Natural killer cell (primary cell): ENCODE measurements at regions not wholly inside any gene's neighbourhood (a gene's known extent, or its start where the extent isn't known, plus 50 kb on each side); places are given as distances from the start of the nearest gene placed in this dataset.
A peak's percentile ranks its signal among the peaks of the same experiment; 100 is the strongest.

Source experiments
- ATAC-seq, 3 donors: fragments of 150-1000 bp in 2 of 3; fragments of 200-7000 bp in 1 of 3; cut with Tn5 transposase; 1 replicate in 1 of 3; 2 replicates in 2 of 3; pipeline ENCODE4 v1.10.0; 2021; ENCODE audit warnings: mild to moderate bottlenecking in 2 of 3, moderate library complexity in 2 of 3
- DNase-seq, 2 donors: peaks; one replicate each; pipeline versions ENCODE4 v3.0.0 to v3.0.0-alpha.2; 2013 to 2021; ENCODE audit warnings: mixed read lengths in 1 of 2
- H3K27ac ChIP-seq: one replicate; pipeline ENCODE4 v1.5.1; 2013; ENCODE audit warnings: mild to moderate bottlenecking, low read length
- H3K27me3 ChIP-seq: one replicate; pipeline ENCODE4 v1.6.1; 2013; ENCODE audit warnings: low read length; ENCODE audit not compliant: control insufficient read depth, insufficient read depth
- H3K36me3 ChIP-seq: one replicate; pipeline ENCODE4 v1.6.1; 2013; ENCODE audit warnings: low read length; ENCODE audit not compliant: control insufficient read depth, insufficient read depth
- H3K4me1 ChIP-seq: one replicate; pipeline ENCODE4 v1.6.1; 2013; ENCODE audit warnings: low read length; ENCODE audit not compliant: control insufficient read depth, insufficient read depth
- H3K4me3 ChIP-seq: one replicate; pipeline ENCODE4 v1.5.1; 2013; ENCODE audit warnings: low read length
- H3K9me3 ChIP-seq: one replicate; pipeline ENCODE4 v1.6.1; 2013; ENCODE audit warnings: low read length; ENCODE audit not compliant: control insufficient read depth, insufficient read depth
- H3K27ac Mint-ChIP-seq, 2 donors: one replicate each; pipeline ENCODE4 v1.8.0; 2022; ENCODE audit warnings: mild to moderate bottlenecking in 2 of 2, mixed read lengths in 2 of 2, moderate library complexity in 1 of 2
- H3K27me3 Mint-ChIP-seq, 2 donors: one replicate each; pipeline ENCODE4 v1.8.0; 2022; ENCODE audit warnings: low read depth in 2 of 2, mixed read lengths in 2 of 2
- H3K36me3 Mint-ChIP-seq: one replicate; pipeline ENCODE4 v1.8.0; 2022; ENCODE audit warnings: mixed read lengths
- H3K4me1 Mint-ChIP-seq, 2 donors: one replicate each; pipeline ENCODE4 v1.8.0; 2022; ENCODE audit warnings: mixed read lengths in 2 of 2
- H3K4me3 Mint-ChIP-seq: one replicate; pipeline ENCODE4 v1.8.0; 2022; ENCODE audit warnings: mild to moderate bottlenecking, moderate library complexity, mixed read lengths
- H3K9me3 Mint-ChIP-seq, 2 donors: one replicate each; pipeline ENCODE4 v1.8.0; 2022; ENCODE audit warnings: mixed read lengths in 2 of 2
- WGBS: methylation state at CpG from one replicate; pipeline ENCODE4 v1.1.7; 2013; ENCODE audit warnings: missing lambda C conversion rate; ENCODE audit not compliant: insufficient coverage; 5-methylcytosine and 5-hydroxymethylcytosine counted together
- intact Hi-C: fragments of 100-400 bp; cut with micrococcal nuclease; formaldehyde crosslinking; loops from one replicate; pipeline ENCODE4 v1.14.2; 2022
- TF ChIP-seq, protein P1 (sequence below): fragments of 200-600 bp; IDR thresholded peaks from one replicate; pipeline ENCODE4 v1.8.0; 2022; ENCODE audit warnings: antibody characterized with exemption

- H3K9me3 ChIP-seq, result no peaks in the 10 kb centered on the region
- peaks cover 11% of the 10 kb centered on the region for H3K27me3 ChIP-seq
- Mint-ChIP-seq H3K36me3 (no peaks in the 10 kb centered on the region), H3K4me1 (peaks cover 0 to 7% of the 10 kb centered on the region in 2 donors), H3K27ac (no peak overlapping the region), H3K27me3 (peaks cover 58 to 68% of the 10 kb centered on the region in 2 donors), H3K9me3 (no peaks in the 10 kb centered on the region), H3K4me3 (no peak overlapping the region)
- DNase-seq (no peak), ATAC-seq (no peak)
- H3K36me3 ChIP-seq, result no peaks in the 10 kb centered on the region
- H3K4me1 ChIP-seq, result peaks cover 3% of the 10 kb centered on the region
- H3K27ac ChIP-seq, result no peak overlapping the region
- no peak overlapping the region for H3K4me3 ChIP-seq
- TF ChIP-seq, protein P1, sequence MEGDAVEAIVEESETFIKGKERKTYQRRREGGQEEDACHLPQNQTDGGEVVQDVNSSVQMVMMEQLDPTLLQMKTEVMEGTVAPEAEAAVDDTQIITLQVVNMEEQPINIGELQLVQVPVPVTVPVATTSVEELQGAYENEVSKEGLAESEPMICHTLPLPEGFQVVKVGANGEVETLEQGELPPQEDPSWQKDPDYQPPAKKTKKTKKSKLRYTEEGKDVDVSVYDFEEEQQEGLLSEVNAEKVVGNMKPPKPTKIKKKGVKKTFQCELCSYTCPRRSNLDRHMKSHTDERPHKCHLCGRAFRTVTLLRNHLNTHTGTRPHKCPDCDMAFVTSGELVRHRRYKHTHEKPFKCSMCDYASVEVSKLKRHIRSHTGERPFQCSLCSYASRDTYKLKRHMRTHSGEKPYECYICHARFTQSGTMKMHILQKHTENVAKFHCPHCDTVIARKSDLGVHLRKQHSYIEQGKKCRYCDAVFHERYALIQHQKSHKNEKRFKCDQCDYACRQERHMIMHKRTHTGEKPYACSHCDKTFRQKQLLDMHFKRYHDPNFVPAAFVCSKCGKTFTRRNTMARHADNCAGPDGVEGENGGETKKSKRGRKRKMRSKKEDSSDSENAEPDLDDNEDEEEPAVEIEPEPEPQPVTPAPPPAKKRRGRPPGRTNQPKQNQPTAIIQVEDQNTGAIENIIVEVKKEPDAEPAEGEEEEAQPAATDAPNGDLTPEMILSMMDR, result no peak
- intact Hi-C loops, result loop anchor here (10.0 kb wide), 1 partner anchor 932 kb away; the partner anchor contains the start of gene CHST13
- 4% methylated on average over 22 of the region's 27 CpGs for WGBS
Measured at GRCh38 chr3:127457094-127457475, 133.4 kb downstream of the TPRA1 start.

DNA sequence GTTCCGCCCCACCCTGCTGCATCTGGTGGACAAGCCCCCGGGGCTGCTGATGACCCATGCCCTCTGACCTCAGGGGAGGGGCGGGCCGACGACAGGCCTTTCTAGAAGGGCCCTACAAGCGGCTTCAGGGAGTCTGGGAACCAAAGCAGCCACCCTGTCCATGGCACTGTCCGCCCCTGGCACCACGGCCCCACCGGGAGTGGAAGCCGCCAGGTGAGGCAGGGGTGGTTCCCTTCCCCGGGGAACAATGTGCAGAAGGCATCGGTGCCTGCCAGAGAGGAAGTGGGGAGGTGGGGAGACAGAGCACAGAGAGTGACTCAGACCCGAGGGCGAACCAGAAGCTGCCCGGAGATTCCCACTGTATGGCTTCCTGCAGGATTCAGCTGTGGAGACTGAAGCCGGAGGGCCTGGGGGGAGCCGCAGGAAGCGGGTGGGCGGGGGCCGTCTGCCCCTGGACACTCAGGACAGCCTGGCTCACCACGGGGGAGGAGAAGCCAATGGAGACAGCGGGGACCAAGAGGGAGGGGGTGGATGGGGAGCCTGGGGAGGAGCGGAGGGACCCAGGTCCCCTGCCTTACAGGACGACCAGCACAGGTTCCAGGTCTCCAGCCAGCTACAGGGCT is 134.0 kb downstream of the TPRA1 start:
- TF ChIP-seq, protein P1, result no peak
- Histone ChIP-seq H3K4me3 (no peak overlapping the region), H3K36me3 (no peaks in the 10 kb centered on the region), H3K9me3 (no peaks in the 10 kb centered on the region), H3K27me3 (peaks cover 11% of the 10 kb centered on the region), H3K27ac (no peak overlapping the region), H3K4me1 (peaks cover 3% of the 10 kb centered on the region)
- Mint-ChIP-seq H3K4me1 (peaks cover 0 to 7% of the 10 kb centered on the region in 2 donors), H3K27ac (no peak overlapping the region), H3K36me3 (no peaks in the 10 kb centered on the region), H3K27me3 (peaks cover 59 to 73% of the 10 kb centered on the region in 2 donors), H3K4me3 (no peak overlapping the region), H3K9me3 (no peaks in the 10 kb centered on the region)
- DNase-seq (no peak), ATAC-seq (no peak)
- intact Hi-C loops, result loop anchor here (10.0 kb wide), 1 partner anchor 932 kb away; the partner anchor contains the start of gene CHST13
- 7% methylated on average over 24 of the region's 24 CpGs for WGBS

DNA sequence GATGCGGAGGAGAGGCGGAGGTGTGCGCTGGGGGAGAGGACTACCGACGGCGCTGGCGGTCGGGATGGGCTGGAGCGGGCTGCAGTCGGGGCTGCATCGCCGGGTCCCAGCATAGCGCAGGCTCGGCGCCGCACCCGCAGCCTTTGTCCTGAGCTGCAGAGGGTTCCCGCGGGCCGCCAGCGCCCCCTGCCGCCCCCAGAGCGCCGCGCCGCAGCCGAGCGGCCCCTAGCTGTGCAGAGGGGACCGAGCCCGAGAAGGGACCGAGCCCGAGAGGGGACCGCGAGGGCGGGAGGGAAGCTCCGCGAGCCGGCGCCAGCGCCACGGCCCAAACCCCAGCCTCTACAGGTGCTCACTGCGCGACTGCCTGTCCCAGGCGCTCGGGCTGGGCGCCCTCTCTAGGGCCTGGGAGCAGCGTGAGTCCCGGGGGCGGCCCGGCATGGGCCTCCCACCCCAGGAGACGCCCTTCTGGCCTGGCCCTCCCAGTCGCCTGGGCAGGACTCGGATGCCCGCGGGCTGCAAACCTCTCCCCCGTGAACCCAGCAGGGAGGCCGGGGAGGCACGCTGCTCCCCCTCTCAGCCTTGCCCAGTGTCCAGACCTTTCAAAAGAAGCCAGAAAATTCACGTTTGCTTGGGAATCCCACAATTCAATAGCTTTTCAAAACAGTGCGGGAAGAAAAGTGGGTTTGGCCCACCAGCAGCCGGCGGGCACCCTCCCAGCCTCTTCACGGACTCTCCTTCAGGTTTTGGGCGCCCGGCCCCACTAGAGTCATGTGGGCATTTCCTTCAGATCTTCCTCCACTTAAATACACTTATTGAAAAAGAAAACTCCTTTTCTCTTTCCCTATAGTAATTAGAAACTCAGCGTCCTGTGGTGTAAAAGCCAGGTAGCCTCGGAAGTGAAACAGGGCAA is 134.7 kb downstream of the TPRA1 start:
- no peaks in the 10 kb centered on the region for H3K9me3 Mint-ChIP-seq
- H3K9me3 ChIP-seq, result no peaks in the 10 kb centered on the region
- H3K27me3 ChIP-seq, result peaks cover 11% of the 10 kb centered on the region
- TF ChIP-seq, protein P1, result peak; percentile 53
- no peak overlapping the region for H3K4me3 Mint-ChIP-seq
- DNase-seq, result peak in 1 of 2 donors; percentile 50
- H3K4me3 ChIP-seq, result no peak overlapping the region
- no peak overlapping the region for H3K27ac ChIP-seq
- 2% methylated on average over 67 of the region's 67 CpGs for WGBS
- H3K4me1 ChIP-seq, result peaks cover 3% of the 10 kb centered on the region
- H3K4me1 Mint-ChIP-seq, result peaks cover 0 to 7% of the 10 kb centered on the region in 2 donors
- H3K36me3 ChIP-seq, result no peaks in the 10 kb centered on the region
- intact Hi-C loops, result loop anchor here (10.0 kb wide), 1 partner anchor 931 kb away; the partner anchor contains the start of gene CHST13
- ATAC-seq, result peak; percentile 36 to 84 (median 45)
- no peaks in the 10 kb centered on the region for H3K36me3 Mint-ChIP-seq
- H3K27ac Mint-ChIP-seq, result no peak overlapping the region
- peaks cover 59 to 71% of the 10 kb centered on the region in 2 donors for H3K27me3 Mint-ChIP-seq
